ENCODE measurements at regions not wholly inside any gene's neighbourhood (a gene's known extent, or its start where the extent isn't known, plus 50 kb on each side); places are given as distances from the start of the nearest gene placed in this dataset.

GRCh38 chr16:49020436-49020835 is 261.2 kb downstream of the CBLN1 start:
- no peak for TF ChIP-seq CTCF (IDR thresholded peaks at IDR 0.05; ENCODE audit: low read depth, low read length)
- DNase-seq (ENCODE audit: low read depth, low spot score): no peak
- ChIA-PET CTCF (no interaction called here), POLR2A (no interaction called here)
- Histone ChIP-seq H3K4me3 (ENCODE audit: low read depth, low read length) (no peak overlapping the region), H3K27me3 (ENCODE audit: control insufficient read depth, insufficient read depth, low read length) (no peaks in the 10 kb centered on the region), H3K9me3 (ENCODE audit: control insufficient read depth, insufficient read depth, low read length) (peaks cover 13% of the 10 kb centered on the region), H3K27ac (ENCODE audit: low read depth, low read length) (no peak overlapping the region)

- Histone ChIP-seq H3K4me3 (ENCODE audit: low read depth, low read length) (no peak overlapping the region), H3K27ac (ENCODE audit: low read depth, low read length) (no peak overlapping the region), H3K9me3 (ENCODE audit: control insufficient read depth, insufficient read depth, low read length) (peaks cover 17% of the 10 kb centered on the region), H3K27me3 (ENCODE audit: control insufficient read depth, insufficient read depth, low read length) (no peaks in the 10 kb centered on the region)
- TF ChIP-seq CTCF (IDR thresholded peaks at IDR 0.05; ENCODE audit: low read depth, low read length): no peak
- CTCF ChIA-PET: no interaction called here
- POLR2A ChIA-PET: no interaction called here
- no peak for DNase-seq (ENCODE audit: low read depth, low spot score)
Observed at GRCh38 chr16:49019831-49020230, 261.8 kb downstream of the CBLN1 start.

GRCh38 chr16:49019081-49019633 is 262.5 kb downstream of the CBLN1 start:
- CTCF ChIA-PET: no interaction called here
- TF ChIP-seq CTCF (IDR thresholded peaks at IDR 0.05; ENCODE audit: low read depth, low read length): no peak
- DNase-seq (ENCODE audit: low read depth, low spot score): no peak
- no peak overlapping the region for H3K4me3 ChIP-seq (ENCODE audit: low read depth, low read length)
- H3K9me3 ChIP-seq (ENCODE audit: control insufficient read depth, insufficient read depth, low read length): peaks cover 19% of the 10 kb centered on the region
- POLR2A ChIA-PET: no interaction called here
- H3K27me3 ChIP-seq (ENCODE audit: control insufficient read depth, insufficient read depth, low read length): no peaks in the 10 kb centered on the region
- no peak overlapping the region for H3K27ac ChIP-seq (ENCODE audit: low read depth, low read length)

- no peak for DNase-seq (ENCODE audit: low read depth, low spot score)
- peaks cover 23% of the 10 kb centered on the region for H3K9me3 ChIP-seq (ENCODE audit: control insufficient read depth, insufficient read depth, low read length)
- POLR2A ChIA-PET: no interaction called here
- no peak overlapping the region for H3K27ac ChIP-seq (ENCODE audit: low read depth, low read length)
- no peak overlapping the region for H3K4me3 ChIP-seq (ENCODE audit: low read depth, low read length)
- H3K27me3 ChIP-seq (ENCODE audit: control insufficient read depth, insufficient read depth, low read length): no peaks in the 10 kb centered on the region
- TF ChIP-seq CTCF (IDR thresholded peaks at IDR 0.05; ENCODE audit: low read depth, low read length): no peak
- CTCF ChIA-PET: no interaction called here
Observed at GRCh38 chr16:49018259-49018931, 263.2 kb downstream of the CBLN1 start.

GRCh38 chr16:49017501-49017900 is 264.1 kb downstream of the CBLN1 start:
- H3K4me3 ChIP-seq (ENCODE audit: low read depth, low read length): no peak overlapping the region
- no peak for DNase-seq (ENCODE audit: low read depth, low spot score)
- no peak for TF ChIP-seq CTCF (IDR thresholded peaks at IDR 0.05; ENCODE audit: low read depth, low read length)
- no peaks in the 10 kb centered on the region for H3K27me3 ChIP-seq (ENCODE audit: control insufficient read depth, insufficient read depth, low read length)
- POLR2A ChIA-PET: no interaction called here
- CTCF ChIA-PET: no interaction called here
- H3K27ac ChIP-seq (ENCODE audit: low read depth, low read length): no peak overlapping the region
- peaks cover 26% of the 10 kb centered on the region for H3K9me3 ChIP-seq (ENCODE audit: control insufficient read depth, insufficient read depth, low read length)
